ENCODE measurements at regions not wholly inside any gene's neighbourhood (a gene's known extent, or its start where the extent isn't known, plus 50 kb on each side); places are given as distances from the start of the nearest gene placed in this dataset.
A peak's percentile ranks its signal among the peaks of the same experiment; 100 is the strongest.

- no peak for DNase-seq (ENCODE audit: low spot score)
- in situ Hi-C loops (cut with MboI; ENCODE audit: low pct_unique_long_range_greater_than_20kb, low sequenced_read_pairs, unreplicated experiment), result no loop called here
- no peak for TF ChIP-seq CTCF (IDR thresholded peaks at IDR 0.05; ENCODE audit: extremely low read depth, insufficient read depth, missing control alignments)
Measured at GRCh38 chr1:116255486-116256285, 117.4 kb upstream of the ATP1A1 start.

- in situ Hi-C loops (cut with MboI; ENCODE audit: low pct_unique_long_range_greater_than_20kb, low sequenced_read_pairs, unreplicated experiment), result no loop called here
- no peak for TF ChIP-seq CTCF (IDR thresholded peaks at IDR 0.05; ENCODE audit: extremely low read depth, insufficient read depth, missing control alignments)
- DNase-seq (ENCODE audit: low spot score), result no peak
Measured at GRCh38 chr1:116256286-116256649, 116.8 kb upstream of the ATP1A1 start.

- DNase-seq (ENCODE audit: low spot score), result no peak
- in situ Hi-C loops (cut with MboI; ENCODE audit: low pct_unique_long_range_greater_than_20kb, low sequenced_read_pairs, unreplicated experiment), result no loop called here
- TF ChIP-seq CTCF (IDR thresholded peaks at IDR 0.05; ENCODE audit: extremely low read depth, insufficient read depth, missing control alignments), result no peak
Measured at GRCh38 chr1:116256875-116257274, 116.2 kb upstream of the ATP1A1 start.

GRCh38 chr1:116257341-116257767, 115.7 kb upstream of the ATP1A1 start:
- peak; percentile 16 for DNase-seq (ENCODE audit: low spot score)
- TF ChIP-seq CTCF (IDR thresholded peaks at IDR 0.05; ENCODE audit: extremely low read depth, insufficient read depth, missing control alignments), result no peak
- in situ Hi-C loops (cut with MboI; ENCODE audit: low pct_unique_long_range_greater_than_20kb, low sequenced_read_pairs, unreplicated experiment), result no loop called here

GRCh38 chr1:116257836-116258235, 115.2 kb upstream of the ATP1A1 start:
- TF ChIP-seq CTCF (IDR thresholded peaks at IDR 0.05; ENCODE audit: extremely low read depth, insufficient read depth, missing control alignments), result no peak
- no peak for DNase-seq (ENCODE audit: low spot score)
- in situ Hi-C loops (cut with MboI; ENCODE audit: low pct_unique_long_range_greater_than_20kb, low sequenced_read_pairs, unreplicated experiment), result no loop called here

GRCh38 chr1:116258668-116259419, 114.2 kb upstream of the ATP1A1 start:
- TF ChIP-seq CTCF (IDR thresholded peaks at IDR 0.05; ENCODE audit: extremely low read depth, insufficient read depth, missing control alignments), result no peak
- in situ Hi-C loops (cut with MboI; ENCODE audit: low pct_unique_long_range_greater_than_20kb, low sequenced_read_pairs, unreplicated experiment), result no loop called here
- no peak for DNase-seq (ENCODE audit: low spot score)
